Lung microvascular endothelial cell (primary cell): ENCODE measurements at regions not wholly inside any gene's neighbourhood (a gene's known extent, or its start where the extent isn't known, plus 50 kb on each side); places are given as distances from the start of the nearest gene placed in this dataset.
"Not testable (repeated sequence)": the region's sequence is repeated elsewhere in the genome, so short reads cannot be mapped to it uniquely, and the experiment has no call there.

ENCODE experiments used
- DNase-seq, 2 donors: peaks; one replicate each; pipeline versions ENCODE4 v3.0.0 to v3.0.0-alpha.2; 2010; ENCODE audit warnings: low read depth in 2 of 2

DNA sequence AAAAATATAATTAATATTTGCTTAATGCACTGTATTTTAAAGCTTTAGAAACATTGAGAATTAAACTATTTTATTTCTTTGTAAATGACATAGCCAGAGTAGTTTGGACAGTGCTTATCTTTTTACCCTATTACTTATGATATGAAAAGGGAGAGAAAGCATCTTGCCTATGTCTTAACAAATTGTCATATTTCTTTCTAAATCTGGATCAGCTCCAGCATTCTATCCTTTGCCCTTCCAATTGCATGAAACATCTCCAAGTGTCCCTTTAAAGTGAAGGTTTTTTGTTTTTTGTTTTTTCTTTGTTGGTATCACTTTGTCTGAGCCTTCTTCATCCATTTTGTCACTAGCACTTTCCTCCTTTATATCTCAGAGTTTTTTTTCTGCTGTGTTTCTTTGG lies 511.6 kb upstream of the FAM174A start:
- no peak for DNase-seq

DNA sequence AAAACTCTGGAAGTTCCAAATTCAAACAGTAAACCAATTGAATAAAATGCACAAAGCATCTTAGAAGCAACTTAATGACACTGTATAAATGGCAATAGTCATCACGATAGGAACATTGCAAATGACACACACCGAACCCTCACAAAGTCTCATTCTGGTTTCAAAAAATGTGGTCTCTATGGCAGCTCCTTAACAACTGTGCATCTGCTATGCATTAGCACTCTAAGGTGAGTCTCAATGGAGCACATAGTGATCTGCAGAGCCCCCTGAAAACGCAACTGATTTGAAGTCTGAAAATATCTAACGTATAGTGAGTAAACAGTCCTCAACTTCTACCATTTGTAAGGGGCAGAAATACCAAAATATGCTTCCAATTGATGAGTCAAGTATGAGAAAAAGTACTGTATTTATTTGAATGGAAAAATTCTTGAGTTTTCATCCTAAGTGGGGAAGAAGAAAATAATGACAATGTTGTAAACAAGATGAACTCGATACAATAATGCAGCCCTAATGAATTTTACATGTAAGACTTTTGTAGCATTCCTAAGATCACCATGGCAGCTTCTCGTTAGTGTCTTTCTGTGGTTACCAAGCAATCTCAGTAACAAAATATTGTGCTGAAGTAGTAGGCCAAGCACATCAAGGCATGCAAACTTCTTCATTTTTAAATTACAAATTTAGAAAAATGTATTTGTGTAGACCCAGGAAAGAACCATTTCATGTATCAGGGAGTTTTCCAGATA lies 517.5 kb upstream of the FAM174A start:
- DNase-seq, result no peak

DNA sequence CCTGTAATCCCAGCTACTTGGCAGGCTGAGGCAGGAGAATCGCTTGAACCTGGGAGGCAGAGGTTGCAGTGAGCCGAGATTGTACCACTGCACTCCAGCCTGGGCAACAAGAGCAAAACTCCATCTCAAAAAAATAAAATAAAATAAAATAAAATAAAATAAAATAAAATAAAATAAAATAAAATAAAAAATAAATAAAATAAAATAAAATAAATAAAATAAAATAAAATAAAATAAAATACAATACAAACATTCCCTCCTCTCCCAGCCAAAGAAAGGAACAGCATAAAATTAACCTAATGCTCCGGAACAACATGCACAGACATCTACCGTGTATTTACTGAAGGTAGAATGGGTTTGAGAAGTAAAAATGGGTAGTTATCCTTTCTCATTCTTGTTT lies 521.9 kb upstream of the FAM174A start:
- not testable (repeated sequence) for DNase-seq

DNA sequence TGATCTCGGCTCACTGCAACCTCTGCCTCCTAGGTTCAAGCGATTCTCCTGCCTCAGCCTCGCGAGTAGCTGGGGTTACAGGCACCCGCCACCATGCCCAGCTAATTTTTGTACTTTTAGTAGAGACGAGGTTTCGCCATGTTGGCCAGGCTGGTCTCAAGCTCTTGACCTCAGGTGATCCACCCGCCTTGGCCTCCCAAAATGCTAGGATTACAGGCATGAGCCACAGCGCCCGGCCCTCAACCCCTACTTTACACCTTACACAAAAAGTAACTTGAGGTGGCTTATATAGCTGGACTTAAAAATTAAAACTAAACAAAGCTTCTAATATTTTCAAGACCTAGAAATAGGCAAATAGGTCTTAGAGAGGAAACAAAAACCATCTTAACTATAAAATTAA lies 524.0 kb upstream of the FAM174A start:
- not testable (repeated sequence) for DNase-seq

DNA sequence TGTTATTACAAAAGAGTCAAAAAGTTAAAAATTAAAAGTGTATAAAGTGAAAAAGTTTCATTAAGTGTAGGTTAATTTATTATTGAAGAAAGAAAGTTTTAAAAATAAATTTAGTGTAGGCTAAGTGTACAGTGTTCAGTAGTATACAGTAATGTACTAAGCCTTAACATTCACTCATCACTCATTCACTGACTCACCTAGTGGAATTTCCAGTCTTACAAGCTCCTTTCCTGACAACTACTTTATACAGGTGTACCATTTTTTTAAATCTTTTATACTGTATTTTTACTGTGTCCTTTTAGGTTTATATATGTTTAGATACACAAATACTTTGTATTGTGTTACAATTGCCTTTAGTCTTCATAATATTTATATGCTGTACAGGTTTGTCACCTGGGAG lies 530.2 kb upstream of the FAM174A start:
- no peak for DNase-seq

DNA sequence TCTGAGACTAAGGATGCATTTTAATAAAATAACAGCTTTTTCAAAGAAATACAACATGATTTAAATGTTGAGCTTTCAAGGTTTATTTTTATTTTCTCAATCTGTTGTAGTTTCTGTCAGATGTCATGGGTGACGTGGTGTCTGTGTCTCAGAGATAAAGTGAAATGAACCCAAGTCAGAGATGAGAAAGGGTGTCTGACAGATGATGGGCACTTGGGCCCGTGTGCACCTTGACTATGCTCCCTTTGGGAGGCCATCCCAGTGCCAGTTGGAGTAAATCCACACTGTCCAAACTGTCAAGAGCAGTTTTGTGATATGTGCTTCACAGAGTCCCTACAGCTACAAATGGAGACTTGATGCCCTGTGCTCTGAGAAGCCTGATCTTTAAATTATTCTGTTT lies 536.9 kb upstream of the FAM174A start:
- DNase-seq, result no peak

DNA sequence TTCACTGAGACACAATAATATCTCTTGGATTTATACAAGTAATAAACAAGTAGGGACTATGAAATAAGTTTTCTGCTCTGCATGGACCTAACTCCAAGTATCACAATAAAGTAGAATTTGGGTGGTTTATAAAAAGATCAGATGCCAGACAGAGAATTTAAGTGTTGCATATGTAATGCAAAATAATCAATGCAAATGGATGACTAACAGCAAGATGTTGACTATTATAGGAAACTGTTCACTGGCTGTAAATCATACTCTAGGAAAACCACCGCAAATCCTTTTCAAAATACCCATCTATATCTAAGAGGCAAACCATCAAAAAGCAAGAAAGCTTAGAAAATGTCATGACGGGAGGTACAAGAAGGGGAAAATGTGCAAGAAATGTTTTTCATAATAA lies 539.8 kb upstream of the FAM174A start:
- DNase-seq, result no peak

DNA sequence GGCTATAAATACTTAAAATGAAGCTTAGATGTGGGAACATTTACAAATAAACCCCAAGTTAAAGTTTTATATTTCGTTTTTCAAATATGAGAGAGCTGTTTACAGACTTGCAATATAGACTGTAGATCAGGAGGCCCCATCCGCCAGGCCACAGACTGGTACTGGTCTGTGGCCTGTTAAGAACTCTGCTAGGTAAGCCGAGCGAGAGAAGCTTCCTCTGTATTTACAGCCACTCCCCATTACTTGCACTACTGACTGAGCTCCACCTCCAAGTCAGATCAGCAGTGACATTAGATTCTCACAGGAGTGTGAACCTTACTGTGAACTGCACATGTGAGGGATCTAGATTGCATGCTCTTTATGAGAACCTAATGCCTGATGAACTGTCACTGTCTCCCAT lies 561.4 kb upstream of the FAM174A start:
- no peak for DNase-seq

DNA sequence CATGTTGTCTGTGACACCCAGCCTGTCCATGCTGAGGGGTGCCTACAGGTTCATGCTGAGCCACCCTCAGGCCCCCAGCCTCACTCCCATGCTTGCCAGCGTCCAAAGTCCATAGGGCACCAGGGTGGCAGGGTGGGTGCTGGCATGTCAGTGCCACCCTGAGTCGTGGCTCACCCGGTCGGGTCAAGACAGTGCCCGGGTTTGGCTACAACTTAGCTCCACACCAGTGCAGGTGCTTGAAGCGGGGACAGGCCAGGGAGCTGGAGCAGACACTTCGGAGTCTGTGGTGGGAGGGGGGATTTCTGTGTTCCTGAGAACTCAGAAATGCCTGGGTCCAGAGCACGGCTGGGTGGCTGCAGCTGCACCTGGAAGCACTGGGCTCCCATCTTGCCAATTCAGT lies 579.2 kb upstream of the FAM174A start:
- no peak for DNase-seq

DNA sequence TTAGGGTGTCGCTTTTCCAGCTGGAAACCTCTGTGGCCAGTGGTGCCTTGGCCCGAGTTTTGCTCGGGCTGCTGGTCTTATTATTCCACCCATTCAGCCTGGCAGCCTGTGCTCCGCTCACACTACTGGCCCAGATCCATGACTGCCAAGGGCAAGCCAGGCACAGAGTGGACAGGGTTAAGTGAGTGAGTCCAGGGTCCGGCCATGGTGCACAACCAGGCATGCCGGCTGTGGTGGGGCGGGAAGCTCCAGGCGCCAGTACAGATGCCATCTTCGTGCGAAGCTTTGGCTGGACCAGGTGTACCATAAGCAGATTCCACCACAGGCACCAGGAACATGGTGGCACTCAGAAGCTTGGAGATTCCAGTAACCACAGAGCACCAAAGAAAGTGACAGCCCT lies 580.2 kb upstream of the FAM174A start:
- DNase-seq, result no peak

DNA sequence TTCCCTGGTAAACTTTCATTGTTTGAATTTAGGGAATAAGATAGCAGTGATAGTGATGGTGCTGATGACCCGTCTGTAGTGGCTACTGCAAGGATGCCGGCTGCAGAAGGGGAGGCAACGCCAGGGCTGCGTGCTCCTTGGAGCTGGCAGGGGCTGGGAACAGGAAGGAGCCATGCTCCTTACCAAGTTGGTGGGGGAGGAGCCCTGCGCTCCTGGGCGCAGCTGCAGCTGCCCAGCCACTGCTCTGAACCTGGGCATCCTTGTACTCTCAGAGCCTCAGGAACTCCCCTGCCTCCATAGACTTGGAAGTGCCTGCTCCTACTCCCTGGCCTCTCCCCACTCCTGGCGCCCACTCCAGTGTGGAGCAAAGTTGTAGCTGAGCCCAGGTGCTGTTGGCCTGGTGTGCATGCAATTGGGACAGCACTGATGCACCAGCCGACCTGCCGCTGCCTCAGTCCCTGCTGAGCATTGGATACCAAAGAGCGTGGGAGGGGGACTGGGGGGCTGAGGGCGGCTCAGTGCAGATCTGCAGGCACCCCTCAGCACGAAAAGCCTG lies 585.1 kb upstream of the FAM174A start:
- DNase-seq, result no peak

DNA sequence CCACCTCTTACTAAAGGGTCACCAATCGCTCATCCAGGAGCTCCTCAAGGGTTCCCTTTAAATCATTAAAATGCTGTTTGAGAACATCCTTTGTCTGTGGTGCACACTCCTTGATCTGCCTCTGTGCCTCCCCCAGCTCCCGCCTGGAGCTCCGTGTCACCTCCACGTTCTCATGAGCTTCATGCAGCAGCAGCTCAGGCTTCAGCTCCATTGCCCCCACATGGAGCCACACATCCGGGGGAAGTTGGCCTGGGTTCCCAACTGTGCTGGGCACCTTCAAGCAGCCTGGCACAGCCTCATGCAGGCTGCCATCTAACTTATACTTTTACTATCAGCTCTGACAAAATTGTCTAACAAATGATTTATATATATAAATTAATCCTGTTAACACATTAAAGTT lies 585.8 kb upstream of the FAM174A start:
- no peak for DNase-seq

DNA sequence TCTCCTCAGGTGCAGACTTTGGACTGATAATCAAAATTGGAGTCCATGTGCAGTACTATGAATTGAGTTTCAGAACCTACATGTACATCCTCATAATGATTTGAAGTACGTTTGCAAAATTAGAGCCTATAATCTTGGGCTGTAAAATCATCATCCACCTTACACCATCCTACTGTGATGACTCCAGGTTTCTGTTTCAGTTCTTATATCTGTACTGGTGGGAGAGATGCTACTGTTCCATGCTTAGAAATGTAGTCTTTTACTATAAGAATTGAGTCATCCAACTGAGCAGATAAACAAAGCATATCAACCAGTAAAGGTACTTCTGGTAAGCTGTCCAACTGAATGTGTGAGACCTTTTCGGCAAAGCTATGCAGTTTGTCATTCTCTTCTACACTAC lies 586.3 kb upstream of the FAM174A start:
- no peak for DNase-seq

DNA sequence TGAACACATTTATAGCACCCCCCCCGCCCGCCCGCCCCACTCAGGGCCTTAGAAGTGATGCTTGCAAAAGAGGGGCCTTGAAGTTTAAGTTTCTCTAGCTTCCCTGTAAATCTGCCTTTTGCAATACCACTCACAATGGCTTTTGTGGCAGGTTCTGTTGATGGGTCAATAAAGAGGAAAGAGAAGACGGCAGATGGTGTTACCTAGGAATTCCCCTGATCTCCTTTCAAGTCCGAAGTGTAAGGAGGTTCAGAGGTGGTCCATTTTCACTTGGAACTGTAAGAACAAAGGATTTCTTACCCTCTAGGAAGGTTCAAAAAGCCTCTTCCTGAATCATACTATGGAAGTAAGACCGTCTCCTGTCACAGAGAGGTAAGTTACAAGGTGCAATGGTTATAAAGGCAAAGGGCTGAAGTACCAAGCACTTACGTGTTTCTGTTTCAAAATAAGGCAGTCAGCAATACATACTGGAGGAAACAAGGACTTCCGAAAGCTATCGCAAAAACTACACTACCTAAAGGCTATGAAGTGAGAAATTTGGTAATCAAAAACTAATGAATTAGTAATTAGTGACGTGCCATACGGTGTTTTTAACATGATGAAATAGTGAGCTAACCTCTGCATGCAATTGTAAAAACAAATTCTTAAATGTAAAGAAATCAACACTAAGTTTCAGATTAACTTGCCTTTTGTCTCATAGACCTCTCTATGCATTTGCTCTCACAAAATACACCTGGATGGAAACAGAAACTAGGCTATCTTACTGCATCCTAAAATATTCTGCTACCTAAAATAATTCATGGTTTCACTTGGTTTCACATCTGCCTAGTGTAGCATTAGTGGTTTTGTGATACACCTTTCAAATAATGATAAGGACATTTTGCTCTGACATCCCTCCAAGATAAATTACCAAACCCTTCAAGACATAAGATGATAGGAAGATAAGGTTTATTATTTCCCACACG lies 589.4 kb upstream of the FAM174A start:
- no peak for DNase-seq

DNA sequence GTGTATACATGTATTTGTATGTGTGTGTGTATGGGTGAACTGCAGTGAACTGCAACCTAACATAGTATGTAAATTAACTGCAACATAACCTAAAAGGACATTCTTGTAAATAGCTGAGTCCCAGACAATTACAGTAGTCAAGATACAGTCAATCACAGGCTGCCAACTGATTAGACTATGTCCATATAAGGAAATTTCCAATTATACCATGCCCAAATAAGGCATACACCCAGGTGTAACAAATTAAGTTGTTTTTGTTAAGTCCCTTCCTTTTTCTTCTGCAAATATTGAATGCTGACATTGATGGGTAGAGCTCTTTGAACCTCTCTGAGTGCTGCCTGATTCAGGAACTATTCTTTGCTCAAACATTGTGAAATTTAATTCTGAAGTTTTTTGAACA lies 594.6 kb upstream of the FAM174A start:
- DNase-seq, result no peak

DNA sequence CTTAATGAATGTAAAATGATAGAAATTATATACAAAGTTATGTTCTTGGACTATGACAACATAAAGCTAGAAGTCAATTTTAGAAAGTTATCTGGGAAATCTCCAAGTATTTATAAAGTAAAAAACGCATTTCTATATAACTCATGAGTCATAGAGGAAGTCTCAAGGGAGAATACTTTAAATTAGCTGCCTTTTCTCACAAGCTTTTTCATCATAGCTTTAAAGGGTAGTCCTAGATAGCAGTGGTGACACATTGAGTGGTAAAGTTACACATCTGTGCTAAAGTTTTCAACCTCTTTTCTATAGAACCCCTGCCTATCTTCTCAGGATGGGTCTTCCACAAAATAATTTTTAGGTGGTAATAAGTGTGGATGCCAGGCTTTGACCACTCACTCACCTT lies 598.3 kb upstream of the FAM174A start:
- DNase-seq, result no peak

DNA sequence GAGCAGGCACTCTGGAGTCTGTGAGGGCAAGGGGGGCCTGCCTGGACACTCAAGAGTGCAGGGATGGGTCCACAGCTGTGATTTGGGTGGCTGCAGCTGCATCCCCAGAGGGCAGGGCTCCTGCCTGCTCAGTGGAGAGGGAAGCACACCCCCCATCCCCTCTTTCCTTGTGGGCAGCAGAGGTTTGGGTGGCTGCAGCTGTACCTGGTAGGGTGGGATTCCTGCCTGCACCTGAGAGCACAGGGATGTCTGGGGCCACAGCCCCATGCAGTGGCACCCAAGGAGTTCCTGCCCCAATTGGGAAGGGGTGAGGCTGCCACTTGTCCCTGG lies 605.4 kb upstream of the FAM174A start:
- no peak for DNase-seq

DNA sequence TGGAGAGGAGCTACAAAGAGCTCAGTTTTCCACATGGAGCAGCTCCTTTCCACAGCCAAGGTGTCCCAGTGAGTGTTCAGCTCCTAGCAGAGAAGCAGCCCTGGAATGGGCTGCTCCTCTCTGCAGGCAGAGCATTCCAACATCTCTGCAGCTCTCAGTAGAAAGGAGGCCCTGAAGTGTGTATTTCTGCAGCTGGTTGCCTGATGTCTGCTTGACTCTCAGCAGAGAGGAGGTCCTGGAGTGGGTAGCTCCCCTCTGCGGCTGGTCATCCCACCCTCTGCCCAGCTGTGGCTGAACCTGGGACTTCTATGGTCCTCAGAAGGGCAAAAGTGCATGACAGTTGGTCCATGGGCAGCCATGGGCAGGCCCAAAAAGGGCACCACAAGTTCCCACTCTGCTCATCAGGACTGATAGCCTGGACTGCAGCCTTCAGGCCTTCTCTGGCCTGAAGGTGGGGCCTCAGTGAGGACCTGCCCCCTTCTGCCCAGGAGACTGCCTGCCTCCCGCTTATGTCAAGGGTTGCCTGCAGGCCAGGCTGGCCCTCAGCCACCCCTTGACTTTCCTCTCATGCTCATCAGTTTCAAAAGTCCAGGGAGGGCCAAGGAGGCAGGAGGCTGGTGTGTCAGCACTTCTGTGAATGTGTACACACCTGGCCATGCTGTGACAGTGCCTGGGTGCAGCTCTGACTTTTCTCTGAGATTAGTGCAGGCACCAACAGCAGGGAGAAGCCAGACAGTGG lies 605.9 kb upstream of the FAM174A start:
- no peak for DNase-seq

DNA sequence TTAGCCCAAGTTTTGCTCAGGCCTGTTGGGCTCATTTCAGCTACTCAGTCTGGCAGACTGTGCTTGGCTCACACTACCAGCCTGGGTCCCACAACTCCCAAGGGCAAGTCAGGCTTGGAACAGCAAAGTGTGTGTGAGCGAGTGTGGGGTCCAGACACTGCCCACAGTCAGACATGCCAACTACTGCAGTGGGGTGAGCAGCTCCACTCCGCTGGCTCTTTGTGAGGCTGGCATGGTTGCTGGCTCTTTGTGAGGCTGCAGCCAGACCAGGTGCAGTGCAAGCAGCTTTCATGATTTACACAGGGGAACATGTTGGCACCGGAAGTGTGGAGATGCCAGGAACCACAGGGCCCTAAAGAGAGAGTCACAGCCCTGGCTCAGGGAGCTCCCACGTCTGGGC lies 606.7 kb upstream of the FAM174A start:
- no peak for DNase-seq

DNA sequence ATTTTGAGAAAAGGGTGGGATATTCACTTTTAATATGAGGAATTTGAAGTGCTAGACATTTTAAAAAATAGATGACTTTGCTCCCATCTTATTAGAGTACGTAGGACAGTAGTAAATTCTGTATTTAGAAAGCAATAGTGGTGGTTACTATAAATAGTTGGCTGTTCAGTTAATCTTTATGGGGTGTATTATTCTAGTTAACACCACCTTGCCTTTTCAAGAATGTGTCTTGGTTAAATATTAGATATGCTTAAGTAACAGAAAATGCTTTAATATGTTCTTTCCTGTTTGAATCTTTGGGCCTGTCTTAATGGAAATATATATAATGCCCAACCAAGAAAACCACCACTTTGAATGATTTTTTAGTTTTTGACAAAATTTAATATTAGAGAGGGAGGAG lies 608.7 kb upstream of the FAM174A start:
- no peak for DNase-seq

DNA sequence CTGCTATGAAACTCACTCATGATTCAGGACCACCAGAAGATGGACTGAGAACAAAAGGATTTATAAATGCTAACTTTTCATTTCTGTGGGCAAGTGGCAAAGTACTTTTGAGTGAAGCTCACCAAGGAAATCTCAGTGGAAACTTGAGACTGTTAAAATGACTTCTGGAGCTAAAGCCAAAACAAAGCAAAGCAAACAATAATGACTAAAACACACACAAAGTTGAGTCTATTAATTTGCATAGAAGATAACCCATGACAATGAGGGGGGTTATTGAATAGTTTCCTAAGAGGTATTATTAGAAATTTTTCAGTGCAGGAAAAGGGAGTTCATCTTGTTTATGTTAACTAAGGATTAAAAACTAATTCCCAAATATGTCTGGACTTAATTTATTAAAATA lies 612.8 kb upstream of the FAM174A start:
- DNase-seq, result no peak

DNA sequence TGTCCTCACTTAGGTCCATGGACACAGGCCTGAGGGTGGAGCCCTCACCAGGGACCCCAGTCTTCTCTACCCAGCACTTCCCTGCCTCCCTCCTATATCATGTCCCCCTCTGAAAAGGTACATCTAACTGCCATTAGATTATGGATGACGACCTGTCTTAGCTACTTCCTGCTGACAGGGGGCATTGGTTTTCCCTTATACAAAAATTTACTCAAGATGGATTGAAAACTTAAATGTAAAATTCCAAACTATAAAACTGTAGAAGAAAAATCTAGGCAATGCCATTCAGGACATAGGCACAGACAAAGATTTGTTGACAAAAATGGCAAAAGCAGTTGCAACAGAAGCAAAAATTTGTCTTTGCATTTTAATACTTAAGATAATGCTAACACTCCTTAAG lies 623.2 kb upstream of the FAM174A start:
- no peak for DNase-seq
